ENCODE measurements at regions not wholly inside any gene's neighbourhood (a gene's known extent, or its start where the extent isn't known, plus 50 kb on each side); places are given as distances from the start of the nearest gene placed in this dataset.

- no peaks in the 10 kb centered on the region for H3K27me3 ChIP-seq (ENCODE audit: control insufficient read depth in 2 of 2, insufficient read depth in 2 of 2, low read length in 2 of 2)
- H3K79me2 ChIP-seq (ENCODE audit: insufficient read depth, low read length) = no peaks in the 10 kb centered on the region
- no peak overlapping the region for H3K9ac ChIP-seq (ENCODE audit: insufficient read depth, low read length, poor library complexity, severe bottlenecking)
- Mint-ChIP-seq H3K36me3 (no peaks in the 10 kb centered on the region), H3K4me3 (no peak overlapping the region), H3K9me3 (no peaks in the 10 kb centered on the region), H3K4me1 (peaks cover 8% of the 10 kb centered on the region), H3K27me3 (ENCODE audit: low read depth in 3 of 3) (peaks cover 0 to 1% (median 0%) of the 10 kb centered on the region in 3 donors), H3K27ac (no peak overlapping the region)
- H3K4me1 ChIP-seq (ENCODE audit: control insufficient read depth in 1 of 2, insufficient read depth in 2 of 2, low read length in 2 of 2) = no peaks in the 10 kb centered on the region
- no peaks in the 10 kb centered on the region for H3K36me3 ChIP-seq (replicated peaks in 1 of 2; ENCODE audit: control insufficient read depth in 1 of 2, insufficient read depth in 2 of 2, low read length in 2 of 2)
- DNase-seq = no peak
- H2AFZ ChIP-seq (ENCODE audit: insufficient read depth, low read depth, low read length, poor library complexity, severe bottlenecking) = no peak overlapping the region
- intact Hi-C loops (cut with micrococcal nuclease) = loop anchor here in 1 of 2 donors (5.0 kb wide), 1 partner anchor 677 kb away; no protein-coding TSS in a partner anchor
- no peak overlapping the region for H3K4me2 ChIP-seq (replicated peaks; ENCODE audit: extremely low read depth, low read length, poor library complexity, severe bottlenecking)
- no peak overlapping the region for H3K27ac ChIP-seq (ENCODE audit: low read depth in 1 of 2, low read length in 2 of 2)
- H3K9me3 ChIP-seq (replicated peaks in 1 of 2; ENCODE audit: control insufficient read depth in 1 of 2, insufficient read depth in 1 of 2, low read length in 2 of 2) = no peaks in the 10 kb centered on the region
- H3K4me3 ChIP-seq (replicated peaks in 1 of 3; ENCODE audit: low read depth in 2 of 3, low read length in 3 of 3) = no peak overlapping the region
- WGBS (ENCODE audit: insufficient coverage) = 66% methylated on average over 3 of the region's 3 CpGs
- H4K20me1 ChIP-seq (ENCODE audit: insufficient read depth, low read length) = no peaks in the 10 kb centered on the region
- no peak for TF ChIP-seq CTCF (IDR thresholded peaks at IDR 0.05)
Measured at GRCh38 chr5:68964679-68965078, 129.1 kb upstream of the SLC30A5 start.

- Histone ChIP-seq H3K4me2 (replicated peaks; ENCODE audit: extremely low read depth, low read length, poor library complexity, severe bottlenecking) (no peak overlapping the region), H3K79me2 (ENCODE audit: insufficient read depth, low read length) (no peaks in the 10 kb centered on the region), H3K27me3 (ENCODE audit: control insufficient read depth in 2 of 2, insufficient read depth in 2 of 2, low read length in 2 of 2) (no peaks in the 10 kb centered on the region), H3K9ac (ENCODE audit: insufficient read depth, low read length, poor library complexity, severe bottlenecking) (no peak overlapping the region), H3K4me1 (ENCODE audit: control insufficient read depth in 1 of 2, insufficient read depth in 2 of 2, low read length in 2 of 2) (no peaks in the 10 kb centered on the region), H3K36me3 (replicated peaks in 1 of 2; ENCODE audit: control insufficient read depth in 1 of 2, insufficient read depth in 2 of 2, low read length in 2 of 2) (no peaks in the 10 kb centered on the region), H3K27ac (ENCODE audit: low read depth in 1 of 2, low read length in 2 of 2) (no peak overlapping the region), H2AFZ (ENCODE audit: insufficient read depth, low read depth, low read length, poor library complexity, severe bottlenecking) (no peak overlapping the region), H3K9me3 (replicated peaks in 1 of 2; ENCODE audit: control insufficient read depth in 1 of 2, insufficient read depth in 1 of 2, low read length in 2 of 2) (no peaks in the 10 kb centered on the region), H3K4me3 (replicated peaks in 1 of 3; ENCODE audit: low read depth in 2 of 3, low read length in 3 of 3) (no peak overlapping the region), H4K20me1 (ENCODE audit: insufficient read depth, low read length) (no peaks in the 10 kb centered on the region)
- Mint-ChIP-seq H3K27ac (no peak overlapping the region), H3K36me3 (no peaks in the 10 kb centered on the region), H3K9me3 (no peaks in the 10 kb centered on the region), H3K4me1 (peaks cover 8% of the 10 kb centered on the region), H3K4me3 (no peak overlapping the region), H3K27me3 (ENCODE audit: low read depth in 3 of 3) (peaks cover 0 to 1% (median 0%) of the 10 kb centered on the region in 3 donors)
- DNase-seq = no peak
- no peak for TF ChIP-seq CTCF (IDR thresholded peaks at IDR 0.05)
- intact Hi-C loops (cut with micrococcal nuclease) = no loop called here
- 92% methylated on average over 3 of the region's 3 CpGs for WGBS (ENCODE audit: insufficient coverage)
Measured at GRCh38 chr5:68965926-68966325, 127.9 kb upstream of the SLC30A5 start.

Measured in CD14-positive monocyte (primary cell).